OCI-LY7 (cell line): ENCODE measurements at regions not wholly inside any gene's neighbourhood (a gene's known extent, or its start where the extent isn't known, plus 50 kb on each side); places are given as distances from the start of the nearest gene placed in this dataset.

Source experiments
- BruUV-seq: library from RNA; stranded (reverse); fragments of 400-500 nt; replicated peaks from 2 replicates; lab custom pipeline; 2021; lab: Mats Ljungman, UMichigan
- CTCF ChIA-PET: fragments of 300-600 bp; sonication (Branson Sonifier 250); formaldehyde crosslinking; loops from one replicate; lab custom pipeline; 2022; ENCODE audit warnings: antibody characterized with exemption; ENCODE audit not compliant: unreplicated experiment; lab: Charles Lee
- POLR2A ChIA-PET: fragments of 300-600 bp; sonication (Branson Sonifier 250); formaldehyde crosslinking; loops from one replicate; lab custom pipeline; 2022; ENCODE audit warnings: antibody characterized with exemption; lab: Charles Lee
- DNase-seq: peaks from one replicate; pipeline ENCODE4 v3.0.0-alpha.2; 2015; ENCODE audit warnings: low spot score
- H2AFZ ChIP-seq: fragments of 200-600 bp; sonication (generic), shearing (Covaris generic); 2 replicates; pipeline ENCODE4 v1.6.1; 2014; ENCODE audit warnings: mild to moderate bottlenecking, antibody characterized with exemption, low read length, moderate library complexity
- H3K27ac ChIP-seq: fragments of 200-600 bp; sonication (generic); 2 replicates; pipeline ENCODE4 v1.5.1; 2014; ENCODE audit warnings: mixed run types, low read depth, mild to moderate bottlenecking, moderate library complexity, low read length, inconsistent platforms; ENCODE audit not compliant: poor library complexity, severe bottlenecking
- H3K36me3 ChIP-seq: fragments of 200-600 bp; sonication (generic); 2 replicates; pipeline ENCODE4 v1.6.1; 2014; ENCODE audit warnings: mild to moderate bottlenecking, antibody characterized with exemption, low read length, moderate library complexity, mixed read lengths; ENCODE audit not compliant: insufficient read depth
- H3K4me1 ChIP-seq: fragments of 200-600 bp; sonication (generic); 2 replicates; pipeline ENCODE4 v1.5.1; 2014; ENCODE audit warnings: mild to moderate bottlenecking, low read length; ENCODE audit not compliant: insufficient read depth, poor library complexity, severe bottlenecking
- H3K4me2 ChIP-seq: fragments of 200-600 bp; sonication (generic); 2 replicates; pipeline ENCODE4 v1.6.1; 2014; ENCODE audit warnings: mild to moderate bottlenecking, low read length
- H3K4me3 ChIP-seq: fragments of 200-600 bp; sonication (generic); 2 replicates; pipeline ENCODE4 v1.5.1; 2014; ENCODE audit warnings: mild to moderate bottlenecking, low read depth, low read length; ENCODE audit not compliant: poor library complexity, severe bottlenecking
- H3K79me2 ChIP-seq: fragments of 200-600 bp; sonication (generic); 2 replicates; pipeline ENCODE4 v1.6.1; 2016; ENCODE audit warnings: low read depth, mild to moderate bottlenecking, low read length, moderate library complexity, mixed read lengths; ENCODE audit not compliant: insufficient read depth
- H3K9me2 ChIP-seq: fragments of 200-600 bp; sonication (generic); 2 replicates; pipeline ENCODE4 v1.6.1; 2016; ENCODE audit warnings: mild to moderate bottlenecking, low read length, mixed read lengths; ENCODE audit not compliant: insufficient read depth
- H3K9me3 ChIP-seq: fragments of 200-600 bp; sonication (generic); 2 replicates; pipeline ENCODE4 v1.6.1; 2014; ENCODE audit warnings: mild to moderate bottlenecking, mixed run types, low read length, mixed read lengths
- H4K20me1 ChIP-seq: fragments of 200-600 bp; sonication (generic); 2 replicates; pipeline ENCODE4 v1.6.1; 2014; ENCODE audit warnings: mild to moderate bottlenecking, antibody characterized with exemption, low read length, moderate library complexity, mixed read lengths; ENCODE audit not compliant: insufficient read depth
- EZH2phosphoT487 ChIP-seq: fragments of 200-600 bp; sonication (generic); IDR thresholded peaks from 2 replicates; pipeline ENCODE4 v1.6.1; 2018; ENCODE audit warnings: low read depth, borderline replicate concordance, mild to moderate bottlenecking, mixed run types, antibody characterized with exemption, low read length, moderate library complexity, mixed read lengths
- intact Hi-C: fragments of 100-400 bp; cut with micrococcal nuclease; formaldehyde crosslinking; loops from one replicate; pipeline ENCODE4 v1.10.0; 2022; ENCODE audit not compliant: unreplicated experiment
- TF ChIP-seq, protein P1 (sequence below): fragments of 200-600 bp; sonication (generic); conservative IDR thresholded peaks from 2 replicates; pipeline ENCODE4 v1.5.1; 2014; ENCODE audit warnings: mild to moderate bottlenecking, antibody characterized with exemption, low read length, moderate library complexity, mixed read lengths

DNA sequence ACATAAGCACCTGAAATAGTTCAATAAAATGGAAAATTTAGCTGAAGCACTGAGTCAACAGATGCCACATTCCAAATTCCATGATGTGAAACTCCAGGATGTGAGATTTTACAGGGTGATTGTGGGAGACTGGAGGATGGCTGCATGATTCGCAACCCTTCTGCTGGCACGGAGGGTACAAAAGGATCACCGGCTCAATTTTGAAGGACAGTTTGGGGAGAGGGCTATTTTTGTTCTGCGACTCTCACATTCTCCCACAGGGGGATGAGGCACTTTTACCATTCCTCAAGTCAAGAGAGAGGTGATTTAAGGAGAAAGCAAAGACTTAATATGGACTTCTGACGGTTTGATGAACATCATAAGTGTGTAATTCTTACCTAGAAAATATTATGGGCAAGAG lies 138.1 kb upstream of the CWC22 start:
- DNase-seq, result no peak
- Histone ChIP-seq H3K4me1 (no peaks in the 10 kb centered on the region), H2AFZ (no peak overlapping the region), H3K9me2 (no peaks in the 10 kb centered on the region), H3K4me2 (no peak overlapping the region), H3K79me2 (no peaks in the 10 kb centered on the region), H3K9me3 (no peaks in the 10 kb centered on the region), H3K27ac (no peak overlapping the region), H3K4me3 (no peak overlapping the region), H4K20me1 (no peaks in the 10 kb centered on the region), H3K36me3 (no peaks in the 10 kb centered on the region)
- ChIA-PET CTCF (no interaction called here), POLR2A (interaction anchor here (1.0 to 1.7 kb wide), 2 partner anchors 11 to 27 kb away, joined by 4 to 5 read pairs; no protein-coding TSS in a partner anchor)
- no TSS peak for BruUV-seq
- TF ChIP-seq EZH2phosphoT487, result no peak
- TF ChIP-seq, protein P1, sequence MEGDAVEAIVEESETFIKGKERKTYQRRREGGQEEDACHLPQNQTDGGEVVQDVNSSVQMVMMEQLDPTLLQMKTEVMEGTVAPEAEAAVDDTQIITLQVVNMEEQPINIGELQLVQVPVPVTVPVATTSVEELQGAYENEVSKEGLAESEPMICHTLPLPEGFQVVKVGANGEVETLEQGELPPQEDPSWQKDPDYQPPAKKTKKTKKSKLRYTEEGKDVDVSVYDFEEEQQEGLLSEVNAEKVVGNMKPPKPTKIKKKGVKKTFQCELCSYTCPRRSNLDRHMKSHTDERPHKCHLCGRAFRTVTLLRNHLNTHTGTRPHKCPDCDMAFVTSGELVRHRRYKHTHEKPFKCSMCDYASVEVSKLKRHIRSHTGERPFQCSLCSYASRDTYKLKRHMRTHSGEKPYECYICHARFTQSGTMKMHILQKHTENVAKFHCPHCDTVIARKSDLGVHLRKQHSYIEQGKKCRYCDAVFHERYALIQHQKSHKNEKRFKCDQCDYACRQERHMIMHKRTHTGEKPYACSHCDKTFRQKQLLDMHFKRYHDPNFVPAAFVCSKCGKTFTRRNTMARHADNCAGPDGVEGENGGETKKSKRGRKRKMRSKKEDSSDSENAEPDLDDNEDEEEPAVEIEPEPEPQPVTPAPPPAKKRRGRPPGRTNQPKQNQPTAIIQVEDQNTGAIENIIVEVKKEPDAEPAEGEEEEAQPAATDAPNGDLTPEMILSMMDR, result no peak
- intact Hi-C loops, result no loop called here

DNA sequence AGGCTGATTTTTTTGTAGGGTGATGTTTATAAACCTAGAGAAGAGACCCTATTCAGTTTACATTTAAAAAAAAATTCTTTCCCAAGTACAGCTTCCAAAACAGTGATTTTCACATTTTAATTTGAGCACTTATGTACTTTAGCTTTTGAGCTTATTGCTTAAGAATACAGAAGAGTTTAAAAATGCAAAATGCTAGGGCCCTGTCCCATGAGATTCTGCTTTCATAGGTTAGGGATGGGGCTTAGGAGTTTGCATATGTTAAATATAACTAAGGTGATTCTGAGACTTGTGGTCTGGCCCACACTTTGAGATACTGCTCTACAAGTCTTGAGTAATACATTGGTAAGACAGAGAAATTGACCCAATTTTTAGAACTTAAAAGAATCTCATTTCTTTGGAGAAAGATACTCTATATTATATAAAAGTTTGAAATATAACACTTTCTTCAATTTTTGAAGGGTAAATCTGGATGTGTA lies 137.3 kb upstream of the CWC22 start:
- ChIA-PET CTCF (no interaction called here), POLR2A (interaction anchor here (1.7 kb wide), 1 partner anchor 10 kb away, joined by 5 read pairs; no protein-coding TSS in a partner anchor)
- BruUV-seq, result no TSS peak
- H3K27ac ChIP-seq, result no peak overlapping the region
- H3K4me1 ChIP-seq, result no peaks in the 10 kb centered on the region
- H3K4me3 ChIP-seq, result no peak overlapping the region
- H3K9me3 ChIP-seq, result no peaks in the 10 kb centered on the region
- no peaks in the 10 kb centered on the region for H4K20me1 ChIP-seq
- H3K79me2 ChIP-seq, result no peaks in the 10 kb centered on the region
- DNase-seq, result no peak
- intact Hi-C loops, result no loop called here
- TF ChIP-seq, protein P1, result no peak
- TF ChIP-seq EZH2phosphoT487, result no peak
- H3K4me2 ChIP-seq, result no peak overlapping the region
- no peaks in the 10 kb centered on the region for H3K9me2 ChIP-seq
- H2AFZ ChIP-seq, result no peak overlapping the region
- no peaks in the 10 kb centered on the region for H3K36me3 ChIP-seq

DNA sequence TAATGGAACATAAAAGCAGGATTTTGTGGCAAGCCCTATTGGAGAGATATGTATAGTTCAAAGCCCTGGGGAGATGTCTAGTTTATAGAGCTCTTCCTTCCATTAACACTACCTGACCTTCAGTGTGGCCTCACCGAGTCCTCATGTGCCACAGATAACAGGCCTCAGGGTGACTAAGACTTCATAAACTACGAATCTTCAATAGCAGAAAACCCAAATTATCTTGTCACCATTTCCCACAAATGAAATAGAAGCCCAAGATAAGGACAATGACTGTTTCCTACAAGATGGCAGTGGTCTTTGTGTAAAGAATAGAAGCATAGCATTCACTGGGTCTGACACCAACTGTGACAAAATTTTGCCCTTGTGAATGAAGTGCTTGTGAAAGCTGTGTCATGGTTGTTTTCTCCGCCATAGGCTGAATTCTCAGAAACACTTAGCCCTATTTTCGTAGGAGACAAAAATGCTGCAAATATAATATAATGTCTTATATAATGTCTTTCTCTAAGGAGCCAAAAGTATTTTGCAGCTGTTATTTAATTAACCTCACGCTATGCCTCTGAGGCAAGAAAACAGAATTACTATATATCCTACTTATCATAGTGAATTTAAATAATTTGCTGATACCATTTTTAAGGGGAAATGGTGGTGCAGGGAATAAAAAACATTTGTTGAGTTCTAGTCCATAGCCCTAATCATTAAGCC lies 136.7 kb upstream of the CWC22 start:
- Histone ChIP-seq H3K4me3 (no peak overlapping the region), H3K79me2 (no peaks in the 10 kb centered on the region), H3K4me1 (no peaks in the 10 kb centered on the region), H3K9me3 (no peaks in the 10 kb centered on the region), H4K20me1 (no peaks in the 10 kb centered on the region), H3K27ac (no peak overlapping the region), H3K36me3 (no peaks in the 10 kb centered on the region), H2AFZ (no peak overlapping the region), H3K4me2 (no peak overlapping the region), H3K9me2 (no peaks in the 10 kb centered on the region)
- ChIA-PET CTCF (no interaction called here), POLR2A (interaction anchor here (1.7 kb wide), 1 partner anchor 9 kb away, joined by 5 read pairs; no protein-coding TSS in a partner anchor)
- no TSS peak for BruUV-seq
- intact Hi-C loops, result no loop called here
- TF ChIP-seq, protein P1, result no peak
- no peak for TF ChIP-seq EZH2phosphoT487
- no peak for DNase-seq
